HepG2 (cell line): ENCODE measurements at regions not wholly inside any gene's neighbourhood (a gene's known extent, or its start where the extent isn't known, plus 50 kb on each side); places are given as distances from the start of the nearest gene placed in this dataset.

ENCODE experiments used
- HDAC6 ChIP-seq: fragments of 200-600 bp; sonication (generic); IDR thresholded peaks from 2 replicates; pipeline ENCODE4 v1.7.0; 2017; ENCODE audit warnings: mild to moderate bottlenecking, antibody characterized with exemption, low read length, low read depth
- NCOA1 ChIP-seq: sonication (generic); formaldehyde crosslinking; IDR thresholded peaks from 2 replicates; pipeline ENCODE4 v1.9.0; 2021; ENCODE audit warnings: missing genetic modification reagents
- PAWR ChIP-seq: sonication (generic); formaldehyde crosslinking; IDR thresholded peaks from 2 replicates; pipeline ENCODE4 v1.4.0; 2020; ENCODE audit warnings: missing genetic modification reagents, mild to moderate bottlenecking, borderline replicate concordance
- SNRNP70 ChIP-seq: fragments of 200-400 bp; formaldehyde crosslinking; IDR thresholded peaks from 2 replicates; pipeline ENCODE4 v1.6.1; 2017; ENCODE audit warnings: mild to moderate bottlenecking, low read depth, low read length, moderate library complexity
- ZNF10 ChIP-seq: sonication (generic); formaldehyde crosslinking; IDR thresholded peaks from 2 replicates; pipeline ENCODE4 v1.4.0; 2020; ENCODE audit warnings: mild to moderate bottlenecking, low read depth, missing genetic modification reagents, borderline replicate concordance
- ZNF121 ChIP-seq: sonication (generic); formaldehyde crosslinking; IDR thresholded peaks from 2 replicates; pipeline ENCODE4 v1.5.0; 2020; ENCODE audit warnings: mild to moderate bottlenecking, missing genetic modification reagents

DNA sequence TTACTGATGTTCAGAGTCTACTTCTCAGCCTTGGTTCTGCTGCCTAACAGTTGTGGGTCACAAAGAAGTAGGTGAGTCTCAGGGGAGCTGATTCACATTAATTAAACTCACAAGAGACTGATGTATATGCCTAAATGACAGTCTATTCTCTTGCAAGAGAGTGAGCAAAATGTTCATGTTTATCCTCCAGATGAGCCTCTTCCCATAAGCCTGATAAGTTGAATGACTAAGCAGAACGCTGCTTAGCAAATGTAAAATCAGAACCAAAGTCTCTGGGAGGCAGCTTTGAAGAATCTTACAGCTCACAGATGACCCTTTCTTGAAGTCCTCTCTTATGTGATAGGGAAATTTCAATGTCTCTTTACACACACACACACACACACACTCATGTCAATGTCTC is 1092.2 kb downstream of the TYW1 start:
- TF ChIP-seq HDAC6 = no peak
- TF ChIP-seq ZNF121 (CRISPR knock-in tag) = no peak
- no peak for TF ChIP-seq PAWR
- no peak for TF ChIP-seq ZNF10 (CRISPR knock-in tag)
- TF ChIP-seq NCOA1 (CRISPR knock-in tag) = no peak
- TF ChIP-seq SNRNP70 = no peak
